KG1 (cell line): ENCODE measurements at regions not wholly inside any gene's neighbourhood (a gene's known extent, or its start where the extent isn't known, plus 50 kb on each side); places are given as distances from the start of the nearest gene placed in this dataset.

Source experiments
- DNase-seq: peaks from one replicate; lab custom pipeline; 2025; lab: John Stamatoyannopoulos, UW

- DNase-seq: no peak
These were observed 62.9 kb upstream of the OXGR1 start for GRCh38 chr13:97057176-97057575.

DNA sequence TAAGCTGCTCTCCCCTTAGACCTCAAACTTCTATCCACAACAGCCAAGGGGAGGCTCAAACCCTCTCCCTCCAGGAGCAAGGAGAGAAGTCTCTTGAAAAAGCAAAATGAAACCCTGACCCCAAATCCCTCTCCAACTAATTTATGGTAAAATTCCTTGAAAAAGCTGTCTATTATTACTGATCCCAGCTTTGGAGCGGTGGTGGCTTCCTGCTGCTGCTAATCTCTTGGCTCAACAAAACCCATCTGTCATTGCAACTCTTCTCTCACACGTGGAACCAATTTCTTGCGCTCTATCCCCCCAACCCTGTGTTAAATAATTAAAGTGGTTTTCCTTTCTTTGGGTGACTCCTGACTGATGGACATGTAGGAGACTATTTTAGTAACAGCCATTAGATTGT, 64.1 kb upstream of the OXGR1 start:
- no peak for DNase-seq

DNA sequence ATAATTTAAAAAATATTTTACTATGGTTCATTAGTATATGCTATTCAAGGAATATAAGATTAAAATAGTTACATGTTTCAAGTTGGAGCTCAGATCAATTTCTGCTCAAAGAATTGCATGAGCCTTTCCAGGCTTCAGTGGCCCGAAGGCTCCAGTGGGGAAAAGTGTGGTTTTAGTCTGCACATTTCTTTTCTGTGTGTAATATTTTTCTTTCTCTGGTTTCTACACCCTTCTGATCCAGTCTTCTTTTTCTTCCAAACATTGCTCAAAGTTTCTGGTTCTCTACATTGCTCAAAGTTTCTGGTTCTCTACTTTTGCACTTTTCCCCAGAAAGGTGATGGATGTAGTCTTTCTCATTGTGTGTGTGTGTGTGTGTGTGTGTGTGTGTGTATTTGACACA, 64.7 kb upstream of the OXGR1 start:
- DNase-seq: no peak

DNA sequence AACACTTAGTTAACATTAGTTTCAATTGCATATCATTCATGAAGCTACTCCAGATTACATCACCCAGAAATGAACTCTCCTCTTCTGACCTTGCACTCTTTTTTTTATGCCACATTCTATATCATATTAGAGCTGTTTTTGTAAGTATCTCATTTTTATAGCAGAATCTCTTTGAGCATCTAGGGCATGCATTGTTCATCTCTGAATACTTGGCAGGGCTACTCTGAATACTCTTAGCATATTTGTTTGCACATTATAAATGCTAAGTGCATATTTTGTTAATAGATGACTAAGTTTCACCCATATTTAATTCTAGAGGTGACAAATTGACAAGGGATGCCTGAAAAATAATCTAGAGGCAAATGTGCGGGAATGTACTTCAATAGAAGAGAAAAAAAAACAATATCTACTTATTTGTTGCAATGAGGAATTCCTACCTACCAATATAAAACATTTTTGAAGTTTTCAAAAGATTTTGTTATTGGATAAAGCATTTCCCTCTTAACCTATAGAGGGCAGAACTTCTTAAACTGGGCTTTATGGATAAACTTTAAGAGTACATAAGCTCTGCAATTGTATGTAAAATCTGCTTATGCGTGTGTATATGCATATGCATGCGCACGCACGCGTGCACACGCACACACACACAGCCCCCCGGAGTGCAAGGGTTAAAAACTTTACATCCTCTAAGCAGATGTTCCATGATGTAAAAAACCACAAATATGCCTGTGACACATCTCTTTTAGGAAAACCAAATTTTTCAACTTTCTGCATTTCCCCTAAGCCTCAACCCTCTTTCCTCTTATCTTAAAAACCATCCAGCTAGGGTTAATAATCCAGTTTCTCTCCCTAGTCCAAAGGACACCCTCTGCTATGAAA, 73.0 kb upstream of the OXGR1 start:
- no peak for DNase-seq

- DNase-seq: no peak
These were observed 73.9 kb upstream of the OXGR1 start for GRCh38 chr13:97068151-97068550.

DNA sequence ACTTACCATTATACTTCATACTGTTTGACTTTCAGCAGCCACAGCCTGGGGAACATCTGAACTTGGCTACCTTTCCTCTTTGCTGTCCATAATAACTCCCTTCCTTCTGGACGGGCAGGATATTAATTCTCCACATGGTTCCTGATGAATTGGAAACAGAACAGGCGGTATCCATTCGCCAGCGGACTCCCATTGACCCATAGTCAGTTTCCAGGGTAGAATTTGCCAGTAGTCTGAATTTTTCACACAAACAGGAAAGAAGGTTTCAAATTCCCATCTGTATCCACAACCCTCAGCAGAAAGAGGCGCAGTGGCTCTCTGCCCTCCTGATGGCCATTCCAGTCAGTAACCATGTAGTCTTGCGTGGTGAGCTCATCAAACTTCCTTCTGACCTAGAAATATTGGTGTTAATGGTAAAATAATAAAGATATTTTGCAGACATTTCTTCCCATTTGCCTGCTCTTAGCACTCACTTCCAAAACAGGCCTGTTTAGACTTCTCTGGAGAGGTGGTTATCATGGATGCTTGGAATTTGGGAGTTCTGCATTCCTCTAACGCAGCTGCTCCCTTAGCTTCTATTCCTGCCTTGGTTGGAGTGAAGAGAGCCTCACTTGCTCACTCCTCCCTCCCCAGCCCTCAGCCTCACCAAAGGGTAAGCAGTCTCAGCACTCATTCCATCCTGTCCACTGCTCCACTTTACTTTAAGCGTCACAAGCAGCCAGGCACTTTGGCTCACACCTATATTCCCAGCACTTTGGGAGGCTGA, 75.0 kb upstream of the OXGR1 start:
- DNase-seq: no peak

- no peak for DNase-seq
These were observed 78.0 kb upstream of the OXGR1 start for GRCh38 chr13:97072297-97072696.

DNA sequence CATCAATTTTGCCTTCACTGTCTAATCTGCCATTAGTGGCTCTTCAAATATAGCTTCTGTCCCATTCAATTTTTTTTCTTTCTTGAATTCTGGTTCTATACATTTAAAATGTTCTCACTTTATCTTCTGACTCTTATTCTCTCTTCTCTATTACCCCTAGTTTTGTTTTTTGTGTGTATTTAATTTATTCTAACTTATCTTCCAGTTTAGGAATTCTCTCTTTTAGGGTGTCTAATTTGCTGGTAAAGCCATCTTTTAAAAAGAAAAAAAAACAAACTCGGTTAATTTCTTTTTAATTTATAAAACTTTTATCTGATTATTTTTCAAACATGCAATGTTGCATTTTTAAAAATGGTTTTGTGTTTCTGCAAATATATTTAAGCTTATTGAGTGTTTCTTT, 80.3 kb upstream of the OXGR1 start:
- DNase-seq: no peak

GRCh38 chr13:97076898-97077297, 82.6 kb upstream of the OXGR1 start:
- DNase-seq: no peak

DNA sequence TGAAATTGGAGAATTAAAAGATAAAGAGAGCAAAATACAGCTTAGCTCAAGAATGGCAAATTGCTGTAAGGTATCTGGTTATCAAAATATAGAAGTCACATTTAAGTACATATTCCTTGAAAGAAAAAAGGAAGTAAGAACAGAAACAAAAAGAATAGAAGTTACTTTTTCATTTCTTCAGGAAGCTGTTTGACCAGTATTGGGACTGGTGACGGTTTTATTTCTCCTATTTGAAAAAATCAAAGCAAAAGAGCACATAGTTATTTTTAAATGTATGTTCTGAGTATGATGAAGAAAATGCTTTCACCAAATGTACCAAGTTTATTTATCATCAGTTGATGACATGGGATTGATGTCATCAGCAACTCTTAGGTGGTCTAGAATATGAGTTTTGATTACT, 83.1 kb upstream of the OXGR1 start:
- DNase-seq: no peak

- DNase-seq: no peak
These were observed 85.5 kb upstream of the OXGR1 start for GRCh38 chr13:97079726-97080125.

DNA sequence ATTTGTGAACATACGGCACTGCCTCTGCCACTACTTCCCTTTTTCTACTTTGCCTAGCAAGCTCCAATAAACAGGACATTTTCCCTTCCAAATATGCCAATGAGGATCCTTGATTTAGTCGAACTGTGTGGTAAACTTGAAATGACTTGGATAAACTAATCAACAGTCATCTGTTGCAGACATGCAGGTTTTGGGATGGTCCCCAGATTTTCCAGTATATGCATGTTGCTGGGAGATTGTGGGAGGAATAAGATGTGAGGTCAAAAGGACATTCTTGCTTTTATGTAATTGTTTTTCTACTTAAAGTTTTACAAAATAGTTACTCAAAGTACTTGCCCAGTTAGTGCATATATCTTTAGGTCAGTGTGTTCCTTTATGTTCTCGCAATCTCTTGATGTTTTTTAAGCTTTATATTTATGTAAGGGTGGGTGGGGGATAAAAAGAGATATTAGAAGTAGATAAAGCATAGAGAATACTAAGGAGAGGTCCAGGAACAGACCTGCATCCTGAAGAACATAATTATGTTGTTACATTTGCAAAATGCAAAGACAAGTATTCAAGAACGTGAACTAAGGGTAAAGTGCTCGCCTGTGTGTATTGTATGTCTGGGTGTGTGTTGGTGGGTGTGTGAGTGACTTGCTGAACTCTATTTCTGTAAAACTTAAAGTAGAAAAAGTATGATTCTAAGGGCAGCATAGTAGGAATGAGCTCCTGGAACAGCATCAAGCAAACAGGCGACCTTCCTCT, 88.4 kb upstream of the OXGR1 start:
- no peak for DNase-seq

DNA sequence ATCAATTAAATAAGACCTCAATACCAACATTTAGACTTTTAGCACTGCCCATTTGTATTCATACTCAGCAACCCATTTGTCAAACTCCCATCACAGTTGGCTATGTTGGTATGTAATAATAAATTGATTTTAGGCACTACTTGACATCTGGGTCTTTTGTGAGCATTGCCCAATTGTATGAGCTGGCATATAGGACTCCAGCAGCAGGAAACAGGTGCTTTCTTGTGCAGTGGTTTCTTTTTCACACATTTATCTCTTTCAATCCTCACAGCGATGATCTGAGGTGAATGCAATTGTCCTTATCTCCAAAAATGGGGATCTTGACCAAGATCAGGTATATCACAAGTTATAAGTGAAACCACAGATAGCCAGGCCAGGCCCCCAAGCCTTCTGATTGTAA, 96.9 kb upstream of the OXGR1 start:
- no peak for DNase-seq

DNA sequence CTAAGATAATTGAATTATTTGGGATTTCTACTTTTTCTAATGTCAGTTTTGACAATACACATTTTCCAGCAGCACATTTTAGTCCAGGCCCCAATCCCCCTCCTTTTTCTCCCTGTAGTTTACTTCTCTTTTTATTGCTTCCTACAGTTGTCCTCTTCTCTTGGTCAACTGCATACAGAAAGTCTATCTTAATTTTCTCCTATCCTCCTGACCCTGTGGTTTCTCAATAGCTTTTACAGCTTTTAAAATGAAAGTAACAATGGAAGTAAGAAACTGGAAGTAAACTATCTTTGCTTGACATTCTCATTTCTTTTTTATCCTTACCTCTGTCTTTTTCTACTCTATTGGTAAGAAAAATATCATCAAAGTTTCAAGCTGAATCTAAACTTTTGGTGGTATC, 106.5 kb upstream of the OXGR1 start:
- no peak for DNase-seq

GRCh38 chr13:97101912-97102708, 107.8 kb upstream of the OXGR1 start:
- no peak for DNase-seq

GRCh38 chr13:97106323-97106722, 112.0 kb upstream of the OXGR1 start:
- DNase-seq: no peak

DNA sequence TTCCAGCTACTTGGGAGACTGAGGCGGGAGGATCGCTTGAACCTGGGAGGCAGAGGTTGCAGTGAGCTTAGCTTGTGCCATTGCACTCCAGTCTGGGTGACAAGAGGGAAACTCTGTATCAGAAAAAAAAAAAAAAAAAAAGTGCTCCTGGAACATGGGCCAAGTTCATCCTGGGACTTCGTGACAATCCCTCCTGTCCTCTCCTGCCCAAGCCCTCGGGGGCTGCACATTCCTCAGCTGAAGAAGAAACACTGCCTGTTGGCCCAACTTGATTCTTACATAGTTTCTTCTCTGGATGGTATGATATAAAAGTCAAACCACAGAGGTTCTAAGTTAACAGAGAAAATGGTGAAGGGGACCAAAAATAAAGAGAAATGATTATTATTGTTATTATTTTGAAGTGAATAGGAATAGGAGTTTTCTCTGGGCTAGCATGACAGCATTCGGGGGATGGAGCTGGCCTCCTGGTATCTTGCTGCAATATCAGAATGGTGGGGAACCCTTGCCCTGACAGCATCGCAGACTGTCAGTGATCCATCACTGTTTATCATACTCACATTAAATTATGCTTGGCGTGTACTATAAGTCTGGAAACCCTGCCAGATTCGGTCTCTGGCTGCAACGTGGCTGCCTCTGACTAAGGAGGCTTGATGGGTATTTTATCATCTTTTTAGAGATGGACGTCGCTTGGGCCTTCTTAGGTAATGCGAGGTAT, 113.7 kb upstream of the OXGR1 start:
- no peak for DNase-seq

GRCh38 chr13:97108530-97108900, 113.6 kb upstream of the MBNL2 start:
- DNase-seq: no peak

- no peak for DNase-seq
These were observed 112.9 kb upstream of the MBNL2 start for GRCh38 chr13:97109256-97109655.

GRCh38 chr13:97109841-97110492, 112.2 kb upstream of the MBNL2 start:
- peak; percentile 11 for DNase-seq

- DNase-seq: no peak
These were observed 111.2 kb upstream of the MBNL2 start for GRCh38 chr13:97110936-97111335.
